ENCODE measurements at regions not wholly inside any gene's neighbourhood (a gene's known extent, or its start where the extent isn't known, plus 50 kb on each side); places are given as distances from the start of the nearest gene placed in this dataset.

- TF ChIP-seq YY1 (IDR thresholded peaks at IDR 0.05; ENCODE audit: insufficient read depth, insufficient read length), result no peak
- TF ChIP-seq SUZ12 (IDR thresholded peaks at IDR 0.05; ENCODE audit: extremely low read depth, insufficient read depth, insufficient read length), result no peak
These were observed 517.8 kb upstream of the CELF2 start for GRCh38 chr10:10499839-10500238.
